B cell (primary cell): ENCODE measurements at regions not wholly inside any gene's neighbourhood (a gene's known extent, or its start where the extent isn't known, plus 50 kb on each side); places are given as distances from the start of the nearest gene placed in this dataset.

Experiments used
- ATAC-seq: fragments of 200-7000 bp; cut with Tn5 transposase; one replicate; pipeline ENCODE4 v1.10.0; 2021; ENCODE audit warnings: low read depth, mild to moderate bottlenecking, moderate number of reproducible peaks, moderate library complexity
- CTCF ChIA-PET: fragments of 350-600 bp; sonication (Branson Sonifier 250); formaldehyde crosslinking; loops from one replicate; lab custom pipeline; 2021; ENCODE audit warnings: antibody characterized with exemption, inconsistent platforms; lab: Charles Lee
- POLR2A ChIA-PET: fragments of 350-600 bp; sonication (Branson Sonifier 250); formaldehyde crosslinking; loops from one replicate; lab custom pipeline; 2021; ENCODE audit warnings: antibody characterized with exemption; lab: Charles Lee
- DNase-seq: peaks from one replicate; pipeline ENCODE4 v3.0.0; 2013
- H2AFZ ChIP-seq: 2 replicates; pipeline ENCODE4 v1.6.1; 2012; ENCODE audit warnings: mild to moderate bottlenecking, low read depth, low read length; ENCODE audit not compliant: insufficient read depth, poor library complexity, severe bottlenecking
- H3K27ac ChIP-seq, 2 donors: 1 replicate in 1 of 2; 2 replicates in 1 of 2; pipeline ENCODE4 v1.5.1; 2012 to 2013; ENCODE audit warnings: low read length in 2 of 2, mild to moderate bottlenecking in 2 of 2, moderate library complexity in 1 of 2
- H3K27me3 ChIP-seq, 4 experiments: fragments of 200-600 bp in 1 of 4; sonication (generic) in 1 of 4; replicated peaks in 1 of 4; 1 replicate in 2 of 4; 2 replicates in 2 of 4; pipeline versions ENCODE4 v1.6.1 to v1.7.0; 2013 to 2016; ENCODE audit warnings: low read length in 3 of 4, mild to moderate bottlenecking in 2 of 4, mixed read lengths in 1 of 4, moderate library complexity in 1 of 4; ENCODE audit not compliant: insufficient read depth in 4 of 4, control insufficient read depth in 3 of 4; ENCODE audit errors: control extremely low read depth in 1 of 4
- H3K36me3 ChIP-seq, 2 experiments: replicated peaks in 1 of 2; 1 replicate in 1 of 2; 2 replicates in 1 of 2; pipeline versions ENCODE4 v1.6.1 to v1.7.1; 2013; ENCODE audit warnings: low read length in 1 of 2; ENCODE audit not compliant: insufficient read depth in 2 of 2, control insufficient read depth in 1 of 2; ENCODE audit errors: control extremely low read depth in 1 of 2, extremely low read depth in 1 of 2
- H3K4me1 ChIP-seq, 2 donors: fragments of 200-600 bp in 1 of 2; sonication (generic) in 1 of 2; 1 replicate in 1 of 2; 2 replicates in 1 of 2; pipeline versions ENCODE4 v1.5.1 to v1.6.1; 2013 to 2017; ENCODE audit warnings: low read length in 2 of 2; ENCODE audit not compliant: control insufficient read depth in 2 of 2, insufficient read depth in 2 of 2
- H3K4me2 ChIP-seq: replicated peaks from 2 replicates; pipeline ENCODE3; 2012; ENCODE audit warnings: mild to moderate bottlenecking, low read depth, low read length; ENCODE audit not compliant: poor library complexity, severe bottlenecking
- H3K4me3 ChIP-seq, 5 experiments: fragments of 200-600 bp in 1 of 5; sonication (generic) in 1 of 5; 1 replicate in 3 of 5; 2 replicates in 2 of 5; pipeline versions ENCODE4 v1.5.1 to v1.7.0; 2011 to 2016; ENCODE audit warnings: low read length in 4 of 5, mild to moderate bottlenecking in 4 of 5, low read depth in 2 of 5, control low read depth in 1 of 5, moderate library complexity in 1 of 5; ENCODE audit not compliant: insufficient read depth in 1 of 5; ENCODE audit errors: control extremely low read depth in 1 of 5, extremely low read depth in 1 of 5
- H3K79me2 ChIP-seq: fragments of 200-600 bp; sonication (generic); one replicate; pipeline ENCODE4 v1.6.0; 2016; ENCODE audit warnings: low read length; ENCODE audit not compliant: control insufficient read depth, insufficient read depth
- H3K9ac ChIP-seq: fragments of 200-600 bp; sonication (generic); 2 replicates; pipeline ENCODE4 v1.6.1; 2017; ENCODE audit warnings: mild to moderate bottlenecking, low read length, moderate library complexity
- H3K9me3 ChIP-seq, 3 donors: one replicate each; pipeline versions ENCODE4 v1.6.1 to v1.7.1; 2013; ENCODE audit warnings: low read length in 2 of 3; ENCODE audit not compliant: control insufficient read depth in 2 of 3, insufficient read depth in 1 of 3; ENCODE audit errors: control extremely low read depth in 1 of 3
- H4K20me1 ChIP-seq: 2 replicates; pipeline ENCODE4 v1.6.0; 2012; ENCODE audit warnings: mild to moderate bottlenecking, low read length; ENCODE audit not compliant: insufficient read depth, control insufficient read depth, poor library complexity, severe bottlenecking
- H3K27ac Mint-ChIP-seq: one replicate; pipeline ENCODE4 v1.8.0; 2021; ENCODE audit warnings: mixed read lengths
- H3K27me3 Mint-ChIP-seq: one replicate; pipeline ENCODE4 v1.8.0; 2021; ENCODE audit warnings: mixed read lengths
- H3K4me1 Mint-ChIP-seq: one replicate; pipeline ENCODE4 v1.8.0; 2021; ENCODE audit warnings: mixed read lengths
- H3K4me3 Mint-ChIP-seq: one replicate; pipeline ENCODE4 v1.8.0; 2021; ENCODE audit warnings: mixed read lengths
- H3K9me3 Mint-ChIP-seq: one replicate; pipeline ENCODE4 v1.8.0; 2022; ENCODE audit warnings: mixed read lengths; ENCODE audit not compliant: insufficient read depth
- CTCF ChIP-seq: fragments of 200-600 bp; IDR thresholded peaks from one replicate; pipeline ENCODE4 v1.8.0; 2022; ENCODE audit warnings: antibody characterized with exemption, mild to moderate bottlenecking
- EZH2 ChIP-seq: IDR thresholded peaks from 2 replicates; pipeline ENCODE4 v1.6.1; 2012; ENCODE audit warnings: borderline replicate concordance, low read depth, mild to moderate bottlenecking, moderate library complexity, low read length; ENCODE audit not compliant: insufficient read depth, poor library complexity, severe bottlenecking
- WGBS: methylation state at CpG from one replicate; pipeline ENCODE4 v1.1.5; 2013; ENCODE audit warnings: missing lambda C conversion rate; ENCODE audit not compliant: insufficient coverage; 5-methylcytosine and 5-hydroxymethylcytosine counted together
- intact Hi-C: fragments of 100-400 bp; cut with micrococcal nuclease; formaldehyde crosslinking; loops from one replicate; pipeline ENCODE4 v1.10.0; 2022

GRCh38 chr5:102077920-102078319, 218.2 kb downstream of the SLCO4C1 start:
- POLR2A ChIA-PET, result no interaction called here

GRCh38 chr5:102069974-102070373, 226.1 kb downstream of the SLCO4C1 start:
- POLR2A ChIA-PET, result no interaction called here
- H4K20me1 ChIP-seq, result no peaks in the 10 kb centered on the region
- H3K27me3 ChIP-seq, result no peaks in the 10 kb centered on the region
- H3K9me3 ChIP-seq, result peaks cover 0 to 1% (median 0%) of the 10 kb centered on the region in 3 donors
- H3K27ac Mint-ChIP-seq, result no peak overlapping the region
- no peaks in the 10 kb centered on the region for H3K36me3 ChIP-seq
- H3K4me1 Mint-ChIP-seq, result no peaks in the 10 kb centered on the region
- TF ChIP-seq EZH2, result no peak
- TF ChIP-seq CTCF, result no peak
- H3K9ac ChIP-seq, result no peak overlapping the region
- no peak for DNase-seq
- ATAC-seq, result no peak
- no peak overlapping the region for H3K4me2 ChIP-seq
- intact Hi-C loops, result no loop called here
- H3K27ac ChIP-seq, result no peak overlapping the region
- CTCF ChIA-PET, result no interaction called here
- no peak overlapping the region for H3K4me3 ChIP-seq
- WGBS, result no CpG with 5 or more reads among the region's 3 CpGs
- H3K9me3 Mint-ChIP-seq, result no peaks in the 10 kb centered on the region
- H3K27me3 Mint-ChIP-seq, result no peaks in the 10 kb centered on the region
- H3K4me1 ChIP-seq, result no peaks in the 10 kb centered on the region
- H3K79me2 ChIP-seq, result no peaks in the 10 kb centered on the region
- H2AFZ ChIP-seq, result no peak overlapping the region
- no peak overlapping the region for H3K4me3 Mint-ChIP-seq

More at GRCh38 chr5:102077920-102078319, 218.2 kb downstream of the SLCO4C1 start:
- Histone ChIP-seq H2AFZ (no peak overlapping the region), H3K36me3 (no peaks in the 10 kb centered on the region), H3K27me3 (no peaks in the 10 kb centered on the region), H3K4me1 (no peaks in the 10 kb centered on the region), H3K9me3 (peaks cover 0 to 12% (median 0%) of the 10 kb centered on the region in 3 donors), H3K9ac (no peak overlapping the region), H3K27ac (no peak overlapping the region), H4K20me1 (no peaks in the 10 kb centered on the region), H3K79me2 (no peaks in the 10 kb centered on the region), H3K4me3 (no peak overlapping the region), H3K4me2 (no peak overlapping the region)
- no peak overlapping the region for H3K27ac Mint-ChIP-seq
- H3K27me3 Mint-ChIP-seq, result no peaks in the 10 kb centered on the region
- DNase-seq, result no peak
- no peak overlapping the region for H3K4me3 Mint-ChIP-seq
- WGBS, result 85% methylated on average over 5 of the region's 5 CpGs
- TF ChIP-seq CTCF (no peak), EZH2 (no peak)
- no peak for ATAC-seq
- H3K9me3 Mint-ChIP-seq, result no peaks in the 10 kb centered on the region
- intact Hi-C loops, result no loop called here
- CTCF ChIA-PET, result no interaction called here
- H3K4me1 Mint-ChIP-seq, result no peaks in the 10 kb centered on the region
